ENCODE measurements at regions not wholly inside any gene's neighbourhood (a gene's known extent, or its start where the extent isn't known, plus 50 kb on each side); places are given as distances from the start of the nearest gene placed in this dataset.

DNA sequence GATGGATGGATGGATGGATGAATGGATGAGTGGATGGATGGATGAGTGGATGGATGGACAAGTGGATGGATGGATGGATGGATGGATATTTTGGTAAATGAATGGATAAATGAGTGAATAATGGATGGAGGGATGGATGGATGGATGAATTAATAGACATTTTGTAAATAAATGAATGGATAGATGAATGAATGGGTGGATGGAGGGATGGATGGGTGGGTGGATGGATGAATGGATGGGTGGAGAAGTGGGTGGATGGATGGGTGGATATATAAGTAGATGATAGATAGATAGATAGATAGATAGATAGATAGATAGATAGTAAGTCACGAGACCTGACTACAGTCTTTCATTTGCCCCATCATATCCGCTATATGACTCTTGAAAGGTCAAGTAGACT, 82.7 kb upstream of the OLFM1 start:
- Mint-ChIP-seq H3K4me1 (ENCODE audit: low read depth, unreplicated experiment) (no peaks in the 10 kb centered on the region), H3K4me3 (ENCODE audit: unreplicated experiment) (no peak overlapping the region), H3K27me3 (ENCODE audit: insufficient read depth, unreplicated experiment) (no peaks in the 10 kb centered on the region), H3K27ac (ENCODE audit: unreplicated experiment) (no peak overlapping the region), H3K9me3 (ENCODE audit: unreplicated experiment) (peaks cover 9% of the 10 kb centered on the region), H3K36me3 (ENCODE audit: insufficient read depth, unreplicated experiment) (peaks cover 6% of the 10 kb centered on the region)
- no peaks in the 10 kb centered on the region for H3K27me3 ChIP-seq (replicated peaks; ENCODE audit: control insufficient read depth, insufficient read depth, low read length)
- H3K4me1 ChIP-seq = no peaks in the 10 kb centered on the region
- TF ChIP-seq CTCF (IDR thresholded peaks at IDR 0.05; ENCODE audit: insufficient read depth in 1 of 2, low read depth in 1 of 2, low read length in 1 of 2, severe bottlenecking in 1 of 2, unreplicated experiment in 1 of 2) = no peak
- no TSS peak for BruUV-seq (replicated peaks)
- no peak overlapping the region for H3K4me3 ChIP-seq (ENCODE audit: low read depth, low read length)
- intact Hi-C loops (cut with micrococcal nuclease; ENCODE audit: unreplicated experiment) = no loop called here
- CTCF ChIA-PET = no interaction called here
- H3K36me3 ChIP-seq (ENCODE audit: control insufficient read depth, insufficient read depth, low read length) = no peaks in the 10 kb centered on the region
- DNase-seq = no peak
- peaks cover 21% of the 10 kb centered on the region for H3K9me3 ChIP-seq
- POLR2A ChIA-PET = no interaction called here

DNA sequence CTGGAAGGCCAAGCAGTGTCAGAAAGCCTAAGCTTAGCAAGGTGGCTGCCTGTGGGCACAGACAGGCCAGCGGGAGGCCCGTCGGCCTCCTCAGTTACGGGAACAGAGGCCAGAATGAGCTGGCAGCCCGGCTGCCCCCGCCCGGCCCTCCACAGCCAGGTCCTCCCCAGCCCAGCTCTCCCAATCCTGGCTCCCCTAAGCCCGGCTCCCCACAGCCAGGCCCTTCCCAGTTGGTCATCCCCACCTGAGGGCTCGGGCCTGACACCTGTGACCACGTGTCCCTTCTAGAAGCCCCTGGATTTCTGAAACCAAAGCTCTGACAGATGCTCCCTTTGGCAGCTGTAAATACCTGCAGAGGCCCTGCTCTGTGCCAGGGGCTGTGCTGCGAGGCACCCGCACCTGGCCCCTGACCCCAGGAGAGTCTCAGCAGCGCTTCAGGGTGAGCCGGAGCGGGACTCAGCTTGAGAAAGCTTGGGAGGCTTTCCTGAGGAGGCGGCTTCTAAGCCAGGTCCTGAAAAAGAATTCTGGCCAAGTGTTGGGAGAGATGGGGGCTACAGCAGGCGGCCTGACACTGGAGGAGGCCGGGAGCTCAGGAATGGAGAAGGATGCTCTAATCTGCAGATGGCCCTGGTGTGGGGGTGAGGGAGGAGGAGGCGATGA, 80.4 kb upstream of the OLFM1 start:
- no peak overlapping the region for H3K4me3 Mint-ChIP-seq (ENCODE audit: unreplicated experiment)
- H3K27me3 ChIP-seq (replicated peaks; ENCODE audit: control insufficient read depth, insufficient read depth, low read length) = no peaks in the 10 kb centered on the region
- intact Hi-C loops (cut with micrococcal nuclease; ENCODE audit: unreplicated experiment) = no loop called here
- ChIA-PET CTCF (no interaction called here), POLR2A (no interaction called here)
- BruUV-seq (replicated peaks) = no TSS peak
- H3K36me3 Mint-ChIP-seq (ENCODE audit: insufficient read depth, unreplicated experiment) = peaks cover 6% of the 10 kb centered on the region
- H3K4me3 ChIP-seq (ENCODE audit: low read depth, low read length) = no peak overlapping the region
- H3K27me3 Mint-ChIP-seq (ENCODE audit: insufficient read depth, unreplicated experiment) = no peaks in the 10 kb centered on the region
- no peaks in the 10 kb centered on the region for H3K36me3 ChIP-seq (ENCODE audit: control insufficient read depth, insufficient read depth, low read length)
- DNase-seq = no peak
- no peaks in the 10 kb centered on the region for H3K9me3 ChIP-seq
- no peaks in the 10 kb centered on the region for H3K4me1 Mint-ChIP-seq (ENCODE audit: low read depth, unreplicated experiment)
- TF ChIP-seq CTCF (IDR thresholded peaks at IDR 0.05; ENCODE audit: insufficient read depth in 1 of 2, low read depth in 1 of 2, low read length in 1 of 2, severe bottlenecking in 1 of 2, unreplicated experiment in 1 of 2) = no peak
- H3K27ac Mint-ChIP-seq (ENCODE audit: unreplicated experiment) = no peak overlapping the region
- H3K9me3 Mint-ChIP-seq (ENCODE audit: unreplicated experiment) = no peaks in the 10 kb centered on the region
- no peaks in the 10 kb centered on the region for H3K4me1 ChIP-seq

DNA sequence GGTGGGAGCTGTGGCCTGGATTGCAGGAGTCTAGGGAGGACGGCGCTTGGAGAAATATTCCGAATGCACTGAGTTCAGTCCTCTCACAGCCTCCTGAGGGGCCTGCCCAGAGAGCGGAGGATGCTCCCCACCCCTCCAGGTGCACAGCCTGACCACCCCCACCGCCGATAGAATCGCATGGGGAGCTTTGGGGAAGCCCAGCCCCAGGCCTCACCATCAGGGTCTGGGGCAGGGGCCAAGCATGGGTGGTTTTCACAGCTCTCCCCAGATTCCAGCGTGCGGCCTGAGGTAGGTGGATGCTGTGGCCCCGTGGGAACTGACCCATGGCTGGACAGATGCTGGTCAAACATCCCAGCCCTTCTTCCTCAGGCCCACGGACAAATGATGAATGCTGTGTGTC, 79.9 kb upstream of the OLFM1 start:
- Mint-ChIP-seq H3K4me3 (ENCODE audit: unreplicated experiment) (no peak overlapping the region), H3K4me1 (ENCODE audit: low read depth, unreplicated experiment) (no peaks in the 10 kb centered on the region), H3K27me3 (ENCODE audit: insufficient read depth, unreplicated experiment) (no peaks in the 10 kb centered on the region), H3K36me3 (ENCODE audit: insufficient read depth, unreplicated experiment) (peaks cover 6% of the 10 kb centered on the region), H3K27ac (ENCODE audit: unreplicated experiment) (no peak overlapping the region), H3K9me3 (ENCODE audit: unreplicated experiment) (no peaks in the 10 kb centered on the region)
- CTCF ChIA-PET = no interaction called here
- POLR2A ChIA-PET = interaction anchor here (0.6 kb wide), 1 partner anchor 118 kb away, joined by 4 read pairs; no protein-coding TSS in a partner anchor
- no TSS peak for BruUV-seq (replicated peaks)
- intact Hi-C loops (cut with micrococcal nuclease; ENCODE audit: unreplicated experiment) = no loop called here
- no peak for TF ChIP-seq CTCF (IDR thresholded peaks at IDR 0.05; ENCODE audit: insufficient read depth in 1 of 2, low read depth in 1 of 2, low read length in 1 of 2, severe bottlenecking in 1 of 2, unreplicated experiment in 1 of 2)
- DNase-seq = no peak
- Histone ChIP-seq H3K4me1 (no peaks in the 10 kb centered on the region), H3K36me3 (ENCODE audit: control insufficient read depth, insufficient read depth, low read length) (no peaks in the 10 kb centered on the region), H3K4me3 (ENCODE audit: low read depth, low read length) (no peak overlapping the region), H3K9me3 (no peaks in the 10 kb centered on the region), H3K27me3 (replicated peaks; ENCODE audit: control insufficient read depth, insufficient read depth, low read length) (no peaks in the 10 kb centered on the region)
